Activated naive CD4-positive, alpha-beta T cell treated with anti-CD3 and anti-CD28 coated beads for 36 hours (primary cell): ENCODE measurements at regions not wholly inside any gene's neighbourhood (a gene's known extent, or its start where the extent isn't known, plus 50 kb on each side); places are given as distances from the start of the nearest gene placed in this dataset.
"Not testable (repeated sequence)": the region's sequence is repeated elsewhere in the genome, so short reads cannot be mapped to it uniquely, and the experiment has no call there.

Experiments used
- CTCF ChIA-PET: fragments of 350-600 bp; sonication (Branson Sonifier 250); formaldehyde crosslinking; loops from one replicate; lab custom pipeline; 2021; ENCODE audit warnings: antibody characterized with exemption; lab: Charles Lee
- DNase-seq: peaks from one replicate; pipeline ENCODE4 v3.0.0-alpha.2; 2020
- H3K27ac Mint-ChIP-seq: one replicate; pipeline ENCODE4 v1.8.0; 2021; ENCODE audit warnings: mild to moderate bottlenecking, mixed read lengths
- H3K27me3 Mint-ChIP-seq: one replicate; pipeline ENCODE4 v1.8.0; 2021; ENCODE audit warnings: low read depth, mixed read lengths
- H3K36me3 Mint-ChIP-seq: one replicate; pipeline ENCODE4 v1.8.0; 2021; ENCODE audit warnings: low read depth, mixed read lengths
- H3K4me1 Mint-ChIP-seq: one replicate; pipeline ENCODE4 v1.8.0; 2021; ENCODE audit warnings: low read depth, mixed read lengths
- H3K4me3 Mint-ChIP-seq: one replicate; pipeline ENCODE4 v1.8.0; 2021; ENCODE audit warnings: mild to moderate bottlenecking, moderate library complexity, mixed read lengths
- H3K9me3 Mint-ChIP-seq: one replicate; pipeline ENCODE4 v1.8.0; 2021; ENCODE audit warnings: mixed read lengths
- intact Hi-C: fragments of 100-400 bp; cut with micrococcal nuclease; formaldehyde crosslinking; loops from one replicate; pipeline ENCODE4 v1.15.1; 2023

DNA sequence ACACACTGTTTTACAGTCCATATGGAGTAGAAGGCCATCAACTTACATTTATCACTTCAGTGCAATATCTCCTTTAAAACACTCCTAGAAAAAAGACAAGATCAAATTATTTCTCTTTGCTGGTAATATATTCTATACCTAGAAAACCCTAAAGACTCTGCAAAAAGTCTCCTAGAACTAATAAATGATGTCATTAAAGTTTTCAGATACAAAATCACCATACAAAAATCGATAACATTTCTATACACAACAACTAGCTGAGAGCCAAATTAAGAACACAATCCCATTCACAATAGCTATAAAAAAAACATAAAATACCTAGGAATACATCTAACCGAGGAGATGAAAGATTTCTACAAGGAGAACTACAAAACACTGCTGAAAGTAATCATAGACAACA, 300.3 kb downstream of the CETN3 start:
- no peaks in the 10 kb centered on the region for H3K27me3 Mint-ChIP-seq

GRCh38 chr5:90099099-90099498, 310.5 kb downstream of the CETN3 start:
- H3K4me3 Mint-ChIP-seq = no peak overlapping the region
- CTCF ChIA-PET = no interaction called here
- H3K36me3 Mint-ChIP-seq = no peaks in the 10 kb centered on the region
- no peak for DNase-seq
- no peaks in the 10 kb centered on the region for H3K27me3 Mint-ChIP-seq
- H3K27ac Mint-ChIP-seq = no peak overlapping the region
- no peaks in the 10 kb centered on the region for H3K4me1 Mint-ChIP-seq
- intact Hi-C loops = no loop called here
- no peaks in the 10 kb centered on the region for H3K9me3 Mint-ChIP-seq

More for the DNA sequence above, 300.3 kb downstream of the CETN3 start:
- no peaks in the 10 kb centered on the region for H3K36me3 Mint-ChIP-seq
- H3K9me3 Mint-ChIP-seq = peaks cover 16% of the 10 kb centered on the region
- no peak for DNase-seq
- H3K4me3 Mint-ChIP-seq = no peak overlapping the region
- CTCF ChIA-PET = no interaction called here
- intact Hi-C loops = no loop called here
- H3K27ac Mint-ChIP-seq = no peak overlapping the region
- no peaks in the 10 kb centered on the region for H3K4me1 Mint-ChIP-seq

- Mint-ChIP-seq H3K27ac (no peak overlapping the region), H3K9me3 (no peaks in the 10 kb centered on the region), H3K4me3 (no peak overlapping the region), H3K4me1 (no peaks in the 10 kb centered on the region), H3K27me3 (no peaks in the 10 kb centered on the region), H3K36me3 (no peaks in the 10 kb centered on the region)
- no peak for DNase-seq
- intact Hi-C loops = no loop called here
- CTCF ChIA-PET = no interaction called here
Observed at GRCh38 chr5:90097082-90097477, 312.5 kb downstream of the CETN3 start.

- Mint-ChIP-seq H3K9me3 (no peaks in the 10 kb centered on the region), H3K36me3 (no peaks in the 10 kb centered on the region), H3K27me3 (no peaks in the 10 kb centered on the region), H3K4me1 (no peaks in the 10 kb centered on the region), H3K27ac (no peak overlapping the region), H3K4me3 (no peak overlapping the region)
- intact Hi-C loops = no loop called here
- CTCF ChIA-PET = no interaction called here
- DNase-seq = no peak
Observed at GRCh38 chr5:90096415-90097081, 313.0 kb downstream of the CETN3 start.

GRCh38 chr5:90095292-90096060, 314.1 kb downstream of the CETN3 start:
- no peak overlapping the region for H3K27ac Mint-ChIP-seq
- no peaks in the 10 kb centered on the region for H3K9me3 Mint-ChIP-seq
- no peak overlapping the region for H3K4me3 Mint-ChIP-seq
- no peaks in the 10 kb centered on the region for H3K4me1 Mint-ChIP-seq
- CTCF ChIA-PET = no interaction called here
- H3K27me3 Mint-ChIP-seq = no peaks in the 10 kb centered on the region
- intact Hi-C loops = no loop called here
- no peaks in the 10 kb centered on the region for H3K36me3 Mint-ChIP-seq
- no peak for DNase-seq

DNA sequence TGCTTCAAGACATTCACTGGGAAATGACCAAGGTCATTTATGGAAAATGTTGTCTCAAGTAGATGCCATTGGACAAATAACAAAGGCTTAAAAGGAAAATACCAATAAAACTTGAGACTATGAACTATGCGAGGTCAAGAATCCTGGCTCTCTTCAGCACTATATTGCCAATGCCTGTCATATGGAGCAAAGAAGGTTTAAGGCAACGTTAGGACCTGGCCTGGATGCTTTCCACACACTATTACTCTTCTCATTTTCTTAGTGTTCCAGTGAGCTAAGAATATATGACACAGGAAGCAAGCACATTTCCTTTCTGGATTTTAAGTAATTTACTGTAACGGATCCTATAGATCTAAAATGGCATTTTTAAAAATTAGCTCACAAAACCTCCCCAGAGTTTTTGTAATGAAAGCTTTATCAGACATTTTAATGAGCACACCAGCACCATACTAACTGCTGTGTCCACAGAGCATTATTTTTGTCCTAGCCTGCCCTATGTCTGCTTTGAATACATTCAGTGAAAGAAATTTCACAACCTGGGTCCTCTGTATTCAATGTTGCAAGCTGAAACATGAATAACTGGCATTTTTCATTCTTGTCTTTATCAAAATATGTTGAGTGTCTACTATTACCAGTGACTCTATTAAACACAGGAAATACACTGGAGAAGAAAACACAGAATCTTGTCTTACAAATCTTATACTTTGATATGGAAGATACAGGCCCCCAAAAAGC, 315.6 kb downstream of the CETN3 start:
- no peaks in the 10 kb centered on the region for H3K4me1 Mint-ChIP-seq

DNA sequence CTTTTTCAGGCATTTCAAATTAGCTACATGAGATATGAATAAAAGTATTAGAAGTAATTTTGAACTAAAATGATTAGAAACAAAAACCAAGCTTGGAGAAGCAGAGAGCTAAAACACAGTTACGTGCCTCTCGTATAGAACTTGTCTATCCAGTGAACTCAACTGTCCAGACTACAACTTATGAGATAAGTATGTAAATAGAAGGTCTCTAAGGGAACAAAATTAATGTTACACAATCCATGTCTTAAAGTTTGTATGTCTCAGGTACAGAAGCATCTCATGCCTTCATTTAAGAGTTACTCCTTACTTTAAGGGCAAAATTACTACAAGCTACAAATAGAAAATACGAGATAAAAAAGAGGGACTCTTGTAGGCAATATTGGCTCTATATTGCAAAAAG, 316.8 kb downstream of the CETN3 start:
- H3K9me3 Mint-ChIP-seq = peaks cover 11% of the 10 kb centered on the region
- CTCF ChIA-PET = no interaction called here
- H3K27ac Mint-ChIP-seq = no peak overlapping the region
- no peaks in the 10 kb centered on the region for H3K4me1 Mint-ChIP-seq
- no peaks in the 10 kb centered on the region for H3K27me3 Mint-ChIP-seq
- H3K4me3 Mint-ChIP-seq = no peak overlapping the region
- no peaks in the 10 kb centered on the region for H3K36me3 Mint-ChIP-seq
- DNase-seq = no peak
- intact Hi-C loops = no loop called here

More for the DNA sequence above, 315.6 kb downstream of the CETN3 start:
- H3K9me3 Mint-ChIP-seq = peaks cover 7% of the 10 kb centered on the region
- no peak overlapping the region for H3K27ac Mint-ChIP-seq
- no peak overlapping the region for H3K4me3 Mint-ChIP-seq
- intact Hi-C loops = no loop called here
- no peaks in the 10 kb centered on the region for H3K36me3 Mint-ChIP-seq
- H3K27me3 Mint-ChIP-seq = no peaks in the 10 kb centered on the region
- CTCF ChIA-PET = no interaction called here
- DNase-seq = no peak

DNA sequence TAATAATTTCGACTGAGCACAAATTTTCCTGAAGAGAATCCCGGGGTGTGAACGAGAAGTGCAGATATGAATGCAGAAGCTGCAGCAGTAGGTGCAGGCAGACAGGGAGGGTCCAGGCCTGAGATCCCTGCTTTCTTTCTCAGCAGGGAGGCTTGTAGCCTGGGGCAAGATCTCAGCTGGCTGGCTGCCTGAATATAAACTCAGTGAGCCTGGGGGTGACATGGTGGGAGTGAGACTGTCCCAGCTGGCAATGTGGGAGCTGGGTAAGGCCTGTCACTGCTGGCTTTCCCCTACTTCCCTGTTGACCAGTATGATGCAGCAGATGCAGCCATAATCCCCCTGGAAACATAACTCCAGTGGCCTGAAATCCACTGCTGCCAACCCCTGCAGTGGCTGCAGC, 325.2 kb downstream of the CETN3 start:
- Mint-ChIP-seq H3K27ac (no peak overlapping the region), H3K27me3 (no peaks in the 10 kb centered on the region), H3K36me3 (no peaks in the 10 kb centered on the region), H3K4me1 (no peaks in the 10 kb centered on the region), H3K9me3 (peaks cover 12% of the 10 kb centered on the region), H3K4me3 (no peak overlapping the region)
- no peak for DNase-seq
- CTCF ChIA-PET = no interaction called here
- intact Hi-C loops = no loop called here

GRCh38 chr5:90073026-90073570, 336.5 kb downstream of the CETN3 start:
- H3K4me3 Mint-ChIP-seq, H3K36me3 Mint-ChIP-seq, CTCF ChIA-PET, H3K27me3 Mint-ChIP-seq, H3K9me3 Mint-ChIP-seq, intact Hi-C loops, H3K4me1 Mint-ChIP-seq, DNase-seq, H3K27ac Mint-ChIP-seq: not testable (repeated sequence)

GRCh38 chr5:90071656-90072055, 337.9 kb downstream of the CETN3 start:
- Mint-ChIP-seq H3K4me1 (no peaks in the 10 kb centered on the region), H3K27me3 (no peaks in the 10 kb centered on the region), H3K4me3 (no peak overlapping the region), H3K27ac (no peak overlapping the region), H3K9me3 (no peaks in the 10 kb centered on the region), H3K36me3 (no peaks in the 10 kb centered on the region)
- intact Hi-C loops = no loop called here
- CTCF ChIA-PET = interaction anchor here (1.0 kb wide), 1 partner anchor 10 kb away, joined by 3 read pairs; no protein-coding TSS in a partner anchor
- DNase-seq = no peak

DNA sequence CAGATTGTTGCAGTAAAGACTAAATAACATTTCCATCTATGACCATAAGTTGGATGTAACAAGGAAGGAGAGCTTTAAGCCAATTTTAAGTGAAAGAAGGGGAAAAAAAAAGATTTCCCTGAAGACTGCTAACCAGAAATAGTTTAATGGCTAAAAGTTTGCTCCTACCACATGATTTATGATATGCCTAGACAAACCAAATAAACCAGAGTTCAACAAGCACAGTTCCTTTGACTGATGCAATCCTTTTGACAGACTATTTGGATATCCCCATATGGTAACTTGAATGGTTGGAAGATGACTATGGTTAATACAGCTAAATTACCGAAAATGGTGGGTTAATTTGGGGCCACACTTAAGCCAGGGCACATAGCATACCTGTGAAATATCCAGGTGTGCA, 338.5 kb downstream of the CETN3 start:
- no peaks in the 10 kb centered on the region for H3K36me3 Mint-ChIP-seq
- CTCF ChIA-PET = interaction anchor here (1.0 kb wide), 1 partner anchor 11 kb away, joined by 3 read pairs; no protein-coding TSS in a partner anchor
- intact Hi-C loops = no loop called here
- no peaks in the 10 kb centered on the region for H3K4me1 Mint-ChIP-seq
- no peak overlapping the region for H3K27ac Mint-ChIP-seq
- H3K9me3 Mint-ChIP-seq = peaks cover 1% of the 10 kb centered on the region
- no peaks in the 10 kb centered on the region for H3K27me3 Mint-ChIP-seq
- no peak for DNase-seq
- H3K4me3 Mint-ChIP-seq = no peak overlapping the region

GRCh38 chr5:90066920-90067319, 342.6 kb downstream of the CETN3 start:
- peaks cover 4% of the 10 kb centered on the region for H3K9me3 Mint-ChIP-seq
- H3K27ac Mint-ChIP-seq = no peak overlapping the region
- no peak overlapping the region for H3K4me3 Mint-ChIP-seq
- no peaks in the 10 kb centered on the region for H3K27me3 Mint-ChIP-seq
- no peaks in the 10 kb centered on the region for H3K4me1 Mint-ChIP-seq
- DNase-seq = no peak
- intact Hi-C loops = no loop called here
- CTCF ChIA-PET = no interaction called here
- no peaks in the 10 kb centered on the region for H3K36me3 Mint-ChIP-seq
